ENCODE measurements at regions not wholly inside any gene's neighbourhood (a gene's known extent, or its start where the extent isn't known, plus 50 kb on each side); places are given as distances from the start of the nearest gene placed in this dataset.
"Not testable (repeated sequence)": the region's sequence is repeated elsewhere in the genome, so short reads cannot be mapped to it uniquely, and the experiment has no call there.

DNA sequence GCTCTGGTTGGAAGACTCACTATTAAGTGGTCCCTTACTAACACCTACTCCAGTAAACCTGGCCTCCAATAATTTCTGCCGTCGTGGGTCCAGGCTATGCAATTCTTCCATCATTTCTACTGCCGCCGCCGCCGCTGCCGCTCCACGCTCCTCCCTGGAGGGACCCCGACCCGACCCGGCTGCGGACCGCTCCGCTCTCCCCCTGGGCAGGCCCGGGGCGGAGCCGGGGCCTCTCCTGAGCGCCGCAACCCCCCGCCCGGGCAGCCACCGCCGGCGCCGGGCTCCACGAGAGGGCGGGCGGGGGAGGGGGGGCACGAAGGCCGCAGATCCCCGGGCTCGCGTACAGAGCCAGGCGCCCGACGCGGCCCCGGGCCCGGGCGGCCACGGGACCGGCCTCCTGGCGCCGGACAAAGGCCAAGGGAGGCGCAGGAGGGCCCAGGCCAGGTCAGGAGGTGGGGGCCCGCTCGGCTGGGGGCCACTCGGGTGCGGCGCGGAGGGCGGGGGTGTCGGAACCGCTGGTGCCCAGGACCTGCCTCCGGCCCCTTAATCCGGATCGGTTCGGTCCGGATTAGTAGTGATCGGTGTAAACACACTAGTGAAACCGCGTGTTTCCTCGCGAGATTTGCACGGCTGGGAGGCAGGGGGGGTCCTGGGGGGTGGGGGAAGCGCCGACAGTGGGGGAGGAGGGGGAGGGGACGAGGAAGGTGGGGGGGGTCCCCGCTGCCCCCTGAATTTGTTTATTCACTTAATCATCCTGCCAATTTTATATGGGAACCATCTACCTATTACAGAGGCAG lies 215.1 kb upstream of the CCL2 start:
- not testable (repeated sequence) for DNase-seq

DNA sequence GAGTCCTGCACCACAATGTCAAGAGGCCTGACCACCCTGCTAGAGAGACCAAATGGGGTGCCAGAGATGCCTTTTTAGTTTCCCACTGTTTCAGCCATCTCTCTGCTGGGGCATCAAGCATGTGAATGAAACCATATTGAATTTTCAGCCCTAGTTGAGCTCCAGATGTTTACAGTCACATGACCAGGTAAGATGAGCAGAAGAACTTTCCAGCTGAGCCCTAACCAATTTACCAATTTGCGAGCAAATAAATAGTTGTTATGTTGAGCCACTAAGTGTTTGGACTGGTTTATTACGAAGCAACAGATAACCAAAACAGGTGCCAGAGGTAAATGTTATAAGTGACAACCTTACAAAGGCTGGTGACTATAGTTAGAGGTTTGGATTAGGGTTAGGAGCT lies 209.1 kb upstream of the CCL2 start:
- DNase-seq, result no peak

DNA sequence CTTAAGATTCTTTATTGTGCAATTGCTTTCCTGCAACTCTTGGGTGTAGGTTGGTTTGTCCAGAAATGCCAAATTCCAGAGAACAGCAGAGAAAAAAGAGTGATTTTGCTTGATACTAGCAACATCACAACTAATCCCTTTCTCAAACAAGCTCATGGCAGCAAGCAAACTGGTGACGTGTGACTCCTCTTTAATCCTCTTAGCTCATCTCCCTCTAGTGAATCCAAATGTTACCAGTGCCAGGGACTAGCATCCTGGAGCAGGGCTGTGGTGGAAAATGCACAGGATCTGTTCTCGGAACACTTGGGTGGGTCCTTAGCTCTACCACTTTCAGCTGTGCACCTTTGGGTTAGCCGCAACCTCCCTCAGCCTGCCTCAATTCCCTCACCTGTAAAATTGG lies 204.0 kb upstream of the CCL2 start:
- no peak for DNase-seq

DNA sequence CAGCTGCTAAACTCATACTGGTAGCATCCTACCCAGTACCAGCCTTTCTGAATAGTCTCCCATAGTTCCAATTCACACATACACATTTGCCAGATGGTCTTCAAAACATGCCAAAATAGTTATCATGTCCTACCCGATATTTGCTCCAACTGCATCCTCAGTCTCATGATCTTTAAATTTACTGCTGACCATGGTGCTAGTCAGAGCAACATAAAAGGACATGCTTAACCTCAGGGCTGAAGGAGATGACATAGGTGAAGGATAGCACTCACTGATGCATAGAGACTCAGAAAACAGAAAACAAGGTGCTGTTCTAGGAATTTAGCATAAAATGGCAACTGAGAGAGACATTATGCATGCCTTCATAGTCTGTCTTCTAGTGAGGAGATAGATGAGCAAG lies 200.6 kb upstream of the CCL2 start:
- no peak for DNase-seq

DNA sequence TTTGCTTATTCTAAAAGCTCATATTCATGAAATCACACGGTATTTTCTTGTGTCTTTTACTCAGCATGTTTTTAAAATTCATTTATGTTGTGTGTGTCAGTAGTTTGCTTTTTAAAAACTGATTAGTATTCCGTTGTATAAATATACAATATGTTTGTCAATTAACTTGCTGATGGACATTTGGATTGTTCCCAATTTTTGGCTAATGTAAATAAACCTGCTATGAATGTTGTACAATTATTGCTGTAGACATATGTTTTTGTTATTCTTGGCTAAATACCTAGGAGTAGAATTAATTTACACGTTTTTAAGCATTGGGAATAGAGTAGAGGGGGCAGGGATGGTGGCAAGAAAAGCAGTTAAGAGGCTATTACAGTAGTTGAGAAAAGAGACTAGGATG lies 199.5 kb upstream of the CCL2 start:
- no peak for DNase-seq

DNA sequence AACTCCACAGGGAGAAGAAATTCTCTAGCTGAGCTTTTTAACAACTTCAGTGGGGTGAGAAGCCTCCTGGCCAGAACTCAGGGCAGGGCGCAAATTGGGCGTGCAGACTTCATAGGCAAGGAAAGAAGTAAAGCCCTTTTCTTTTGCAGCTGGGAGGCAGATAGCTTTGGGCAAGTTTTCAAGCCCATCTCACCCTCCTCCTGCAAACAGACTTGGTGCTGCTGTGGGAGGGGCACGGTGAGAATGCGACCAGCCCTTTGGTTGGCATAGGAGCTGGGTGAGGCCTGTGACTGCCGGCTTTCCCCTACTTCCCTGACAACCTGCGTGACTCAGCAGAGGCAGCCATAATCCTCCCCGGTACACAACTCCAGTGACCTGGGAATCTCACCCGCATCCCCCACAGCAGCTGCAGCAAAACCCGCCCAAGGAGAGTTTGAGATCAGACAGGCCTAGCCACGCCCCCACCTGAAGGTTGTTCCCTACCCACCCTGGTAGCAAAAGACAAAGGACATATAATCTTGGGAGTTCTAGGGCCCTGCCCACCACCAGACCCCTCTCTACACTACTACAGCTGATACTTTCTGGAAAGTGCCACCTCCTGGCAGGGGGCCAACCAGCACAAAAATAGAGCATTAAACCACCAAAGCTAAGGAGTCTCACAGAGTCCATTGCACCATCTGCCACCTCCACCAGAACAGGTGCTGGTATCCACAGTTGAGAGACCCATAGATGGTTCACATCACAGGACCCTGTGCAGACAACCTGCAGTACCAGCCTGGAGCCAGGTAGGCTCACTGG lies 195.5 kb upstream of the CCL2 start:
- no peak for DNase-seq

DNA sequence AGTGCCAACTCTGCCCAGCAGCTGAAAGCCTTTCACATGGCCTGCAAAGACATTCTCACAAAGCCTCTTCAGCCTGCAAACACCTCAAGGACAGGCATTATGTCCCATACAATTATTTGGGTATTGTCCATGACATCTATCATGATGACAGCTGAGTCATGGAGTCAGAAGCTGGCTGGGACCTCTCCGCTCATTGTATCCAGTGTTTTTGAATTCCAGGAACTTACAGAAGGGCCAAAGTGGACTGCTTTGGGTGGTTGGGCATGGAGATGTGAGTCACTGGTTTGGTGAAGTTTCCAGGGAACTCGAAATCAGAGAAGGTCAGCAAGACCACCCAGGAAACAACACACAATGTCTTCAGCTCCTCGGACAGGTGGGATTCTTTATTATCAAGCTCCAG lies 188.6 kb upstream of the CCL2 start:
- DNase-seq, result no peak

DNA sequence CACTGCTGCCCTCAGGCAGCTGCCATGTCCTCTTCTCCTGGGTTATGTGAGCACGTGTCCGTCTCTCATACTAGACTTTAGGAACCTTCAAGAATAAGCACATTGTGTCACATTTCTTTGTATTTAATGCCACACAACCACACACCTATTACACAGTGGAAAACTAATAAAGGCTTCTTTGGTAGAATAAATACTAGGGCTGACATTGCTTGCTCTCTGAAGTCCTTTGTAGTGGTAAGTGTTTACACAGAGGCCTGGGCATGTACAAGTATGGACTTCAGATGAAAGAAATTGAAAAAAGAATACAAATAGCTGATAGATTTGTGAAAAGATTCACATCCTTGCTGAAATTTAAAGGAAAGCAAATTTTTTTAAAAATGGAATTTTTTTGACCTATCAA lies 188.1 kb upstream of the CCL2 start:
- no peak for DNase-seq

DNA sequence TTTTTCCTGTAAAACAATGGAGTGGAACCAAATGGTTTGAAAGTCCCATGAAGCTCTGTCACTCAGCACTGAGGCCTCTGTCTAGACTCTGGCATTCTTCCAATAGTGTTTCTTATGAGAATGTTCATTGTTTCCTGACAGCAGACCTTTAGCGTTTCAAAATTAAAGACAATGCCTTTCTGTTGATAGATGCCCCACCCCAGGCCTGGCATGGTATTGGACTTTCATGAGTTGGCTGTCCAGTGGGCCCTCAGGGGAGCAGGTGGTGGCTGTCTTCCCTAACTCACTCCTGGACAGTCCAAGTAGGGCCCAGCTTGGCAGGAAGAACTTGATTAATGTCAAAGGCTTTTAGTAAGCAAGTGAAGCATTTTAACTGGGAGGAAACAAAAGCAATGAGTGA lies 186.5 kb upstream of the CCL2 start:
- DNase-seq, result no peak

DNA sequence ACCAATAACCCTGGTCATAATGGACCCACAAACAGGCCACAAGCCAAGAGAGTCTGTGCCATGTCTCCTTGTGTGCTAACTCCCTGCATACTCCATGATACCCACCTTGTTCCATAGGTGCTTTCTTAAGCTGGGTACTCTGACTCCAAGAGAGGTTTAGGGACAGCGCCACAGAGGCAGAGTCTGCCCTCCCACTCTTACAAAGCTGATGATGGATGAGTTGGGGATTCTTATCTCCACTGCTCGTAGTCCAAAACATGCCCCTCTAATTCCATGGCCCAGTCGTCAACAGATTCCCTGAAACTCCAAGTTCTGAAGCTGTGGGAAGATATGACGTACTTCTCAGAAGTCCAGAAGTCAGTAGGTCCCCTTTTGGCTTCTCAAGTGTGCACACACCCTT lies 184.4 kb upstream of the CCL2 start:
- DNase-seq, result no peak

DNA sequence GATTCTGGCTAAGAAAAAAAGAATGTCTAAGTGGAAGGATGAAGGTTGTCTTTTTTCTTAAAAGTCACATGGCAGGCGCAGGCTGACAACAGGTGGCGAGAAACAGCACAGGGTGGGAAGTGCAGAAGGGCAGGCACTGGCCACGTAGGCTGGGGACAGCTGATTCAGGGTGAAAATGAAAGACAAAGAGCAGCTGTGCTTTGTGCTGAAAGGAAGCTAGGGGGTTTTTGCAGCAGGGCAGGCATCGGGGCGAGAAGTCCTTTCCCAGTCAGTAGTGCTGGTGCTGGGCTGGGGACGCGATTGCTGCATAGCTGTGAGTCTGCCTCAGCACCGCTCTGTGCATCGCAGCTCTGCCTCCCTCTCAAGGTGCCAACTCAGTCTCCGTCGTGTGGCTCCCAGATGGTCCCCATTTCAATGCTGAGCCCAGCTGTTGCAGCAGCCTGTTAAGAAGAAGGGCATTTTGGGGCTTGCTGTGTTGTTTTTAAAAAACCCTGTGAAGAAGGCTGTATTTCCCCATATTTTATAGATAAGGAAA lies 183.1 kb upstream of the CCL2 start:
- DNase-seq, result no peak

DNA sequence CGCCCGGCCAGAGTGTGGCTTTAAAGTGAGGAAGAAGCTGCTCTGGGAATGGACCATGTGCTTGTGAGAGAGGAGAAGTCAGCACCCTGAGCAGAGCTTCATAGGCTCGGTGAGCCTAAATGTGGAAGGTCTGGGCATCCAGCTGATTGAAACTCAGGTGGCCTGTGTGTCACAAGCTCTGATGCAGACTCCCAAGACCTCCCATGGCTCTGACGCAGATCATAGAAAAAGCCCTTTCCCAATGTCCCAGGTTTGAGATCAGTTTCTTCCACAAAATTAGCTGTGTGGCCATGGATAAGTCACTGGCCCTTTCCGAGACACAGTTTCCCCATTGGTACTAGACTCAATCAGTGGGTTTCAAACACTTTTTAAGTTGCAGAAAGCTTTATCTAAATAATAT lies 180.0 kb upstream of the CCL2 start:
- no peak for DNase-seq

DNA sequence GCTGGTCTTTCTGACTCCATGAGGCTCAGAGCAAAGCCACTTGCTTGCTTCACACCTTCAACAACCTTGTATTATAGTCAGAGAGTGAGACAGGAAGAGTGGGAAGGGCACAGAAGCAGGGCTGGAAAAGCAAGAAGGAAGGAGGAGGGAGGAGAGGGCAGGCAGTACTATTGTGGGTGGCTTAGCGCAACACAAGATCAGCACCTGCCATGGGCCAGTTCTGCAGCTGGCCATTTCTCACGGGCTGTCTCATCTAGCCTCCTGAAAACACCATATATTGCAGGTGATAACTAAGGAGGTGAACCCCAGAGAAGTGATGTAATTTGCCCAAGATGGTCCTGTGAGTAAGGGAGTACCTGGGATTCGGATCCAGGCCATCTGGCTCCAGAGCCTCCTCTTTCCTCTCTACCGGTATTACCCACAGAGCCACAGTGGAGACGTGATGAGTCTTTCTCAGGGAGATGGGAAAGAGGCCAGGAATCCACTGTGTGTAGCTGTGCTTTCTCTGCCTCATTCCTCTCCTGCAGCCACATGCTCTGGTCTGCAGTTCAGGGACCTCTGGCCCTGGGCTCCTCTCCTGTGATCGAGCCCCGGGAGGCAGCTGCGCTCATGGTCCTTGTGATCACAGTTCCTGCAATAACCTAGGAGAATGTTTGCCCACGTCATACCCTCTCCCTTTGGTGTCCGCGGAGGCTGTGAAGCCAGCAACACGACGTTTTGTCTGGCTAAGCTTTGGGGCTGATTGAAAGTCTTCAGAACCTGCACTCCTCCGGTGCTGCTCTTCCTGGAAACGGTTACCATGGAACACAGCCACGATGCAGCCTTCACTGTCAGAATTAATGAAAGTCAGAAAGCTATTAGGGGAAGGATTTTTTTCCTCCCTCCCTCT lies 178.1 kb upstream of the CCL2 start:
- DNase-seq, result no peak

DNA sequence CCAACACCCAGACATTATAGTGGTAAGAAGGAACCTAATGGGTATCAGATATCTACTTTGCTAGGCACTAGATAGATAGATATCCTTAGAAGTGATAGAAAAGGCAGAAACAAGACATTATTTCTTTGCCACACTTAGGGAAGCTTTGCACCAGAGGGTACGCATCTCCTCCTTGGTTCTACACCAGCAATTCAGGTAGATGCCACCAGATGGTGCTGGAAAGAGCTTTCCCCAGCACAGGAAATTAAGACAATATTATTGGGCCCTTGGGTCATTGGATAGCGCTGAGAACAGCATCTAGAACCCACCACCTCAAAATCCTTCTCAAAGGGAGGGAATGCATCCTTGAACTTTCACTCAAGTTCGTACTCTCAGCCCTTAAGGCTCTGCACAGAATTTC lies 173.8 kb upstream of the CCL2 start:
- peak; percentile 1 for DNase-seq

DNA sequence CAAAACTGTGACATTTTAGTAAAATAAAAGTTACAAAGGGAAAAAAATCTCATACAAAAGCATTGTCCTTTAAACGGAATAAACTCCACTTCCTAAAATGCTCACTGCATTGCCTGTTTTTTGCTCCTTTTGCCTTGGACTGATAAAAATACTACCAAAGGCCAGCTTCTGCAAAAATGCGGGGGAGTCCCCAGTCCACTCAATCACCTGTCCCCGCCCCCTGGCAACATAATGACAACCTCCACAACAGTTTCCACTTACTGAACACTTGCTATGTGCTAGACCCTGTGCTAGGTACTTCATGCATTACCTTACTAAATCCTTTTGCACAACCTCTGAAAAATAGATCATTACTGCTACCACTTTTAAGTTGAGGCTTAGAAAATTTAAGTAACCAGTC lies 172.7 kb upstream of the CCL2 start:
- no peak for DNase-seq

DNA sequence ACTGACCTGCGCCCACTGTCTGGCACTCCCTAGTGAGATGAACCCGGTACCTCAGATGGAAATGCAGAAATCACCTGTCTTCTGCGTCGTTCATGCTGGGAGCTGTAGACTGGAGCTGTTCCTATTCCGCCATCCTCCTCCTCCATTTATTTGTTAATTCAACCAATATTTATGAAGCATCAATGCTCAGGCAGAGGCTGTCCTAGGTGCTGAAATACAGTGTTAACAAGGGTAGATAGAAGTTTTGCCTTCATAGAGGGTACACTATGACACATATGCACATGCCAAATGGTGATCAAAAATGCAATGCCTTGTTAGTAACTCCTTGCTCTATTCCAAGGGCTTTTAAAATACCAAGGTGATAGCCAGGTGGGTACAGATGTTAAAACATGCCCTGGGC lies 166.0 kb upstream of the CCL2 start:
- DNase-seq, result not testable (repeated sequence)

DNA sequence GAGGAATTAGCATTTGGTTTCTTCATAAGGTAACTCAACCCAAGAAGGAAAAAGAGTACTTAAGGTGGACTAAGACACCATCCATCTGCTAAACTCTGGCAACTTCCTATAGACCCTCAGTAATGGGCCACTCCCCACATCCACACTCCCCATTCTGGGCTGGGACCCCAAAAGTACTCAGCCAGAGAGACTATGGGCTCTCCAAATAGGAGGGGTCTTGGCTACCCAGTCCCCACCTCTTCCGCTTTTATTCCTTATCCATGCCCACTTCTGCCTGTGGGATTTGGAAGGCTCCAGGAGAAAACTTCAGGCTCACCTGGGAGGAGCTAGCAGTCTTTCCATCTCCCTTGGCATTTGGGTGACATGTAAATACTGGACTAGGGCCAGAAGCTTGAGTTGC lies 164.5 kb upstream of the CCL2 start:
- DNase-seq, result no peak

DNA sequence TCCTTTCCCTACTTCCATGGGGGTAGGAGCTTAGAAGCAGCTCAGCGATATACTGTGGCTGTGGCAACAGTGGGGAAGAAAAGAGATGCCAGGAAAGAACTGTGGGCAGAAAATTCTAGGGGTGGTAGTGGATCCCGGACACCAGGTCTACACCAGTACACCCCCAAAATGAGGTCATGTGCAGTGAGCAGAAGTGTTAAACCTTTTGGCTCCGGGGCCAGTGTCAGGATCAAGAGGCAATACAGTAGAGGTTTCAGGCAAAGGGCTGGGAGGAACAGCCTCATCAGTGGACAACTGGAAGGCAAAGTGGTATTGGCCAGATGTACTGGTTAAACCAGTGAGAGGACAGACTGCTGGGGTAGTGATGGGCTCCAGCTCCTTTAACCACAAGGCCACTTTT lies 163.1 kb upstream of the CCL2 start:
- no peak for DNase-seq

DNA sequence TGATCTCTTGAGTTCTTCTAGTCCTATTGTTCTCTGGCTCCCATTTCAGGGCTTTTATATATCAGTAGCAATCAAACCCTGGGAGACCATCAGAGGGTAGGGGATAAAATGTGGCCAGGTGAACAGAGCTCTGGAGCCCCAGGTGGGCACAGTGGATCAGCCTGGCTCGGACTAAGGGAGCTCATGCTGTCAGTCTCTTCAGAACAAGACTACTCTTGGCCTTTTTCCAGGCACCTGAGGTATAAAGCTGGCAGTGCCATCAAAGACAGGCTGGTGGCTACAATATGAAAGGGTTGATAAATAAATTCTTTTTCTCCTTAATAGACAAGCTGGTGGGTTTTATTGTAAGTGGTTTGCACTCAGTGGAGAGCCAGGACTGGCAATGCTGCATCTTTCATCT lies 160.0 kb upstream of the CCL2 start:
- no peak for DNase-seq

DNA sequence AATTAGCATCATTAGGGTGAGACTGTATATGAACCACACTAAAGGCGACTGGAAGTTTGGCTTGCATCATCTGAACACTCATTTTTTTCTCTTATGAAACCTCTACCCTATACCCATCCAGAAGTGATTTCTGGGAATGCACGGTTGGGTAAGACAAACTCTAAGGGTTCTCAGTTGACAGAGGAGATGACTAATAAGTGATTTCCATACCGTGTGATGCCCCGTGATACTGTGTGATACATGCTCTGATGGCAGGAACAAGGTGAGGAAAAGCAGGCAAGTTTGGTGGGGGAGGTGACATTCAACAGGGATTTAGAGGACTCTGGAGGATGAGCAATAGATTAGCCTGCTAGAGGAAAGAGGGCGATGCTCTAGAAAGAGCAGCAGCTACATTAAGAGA lies 156.4 kb upstream of the CCL2 start:
- no peak for DNase-seq

DNA sequence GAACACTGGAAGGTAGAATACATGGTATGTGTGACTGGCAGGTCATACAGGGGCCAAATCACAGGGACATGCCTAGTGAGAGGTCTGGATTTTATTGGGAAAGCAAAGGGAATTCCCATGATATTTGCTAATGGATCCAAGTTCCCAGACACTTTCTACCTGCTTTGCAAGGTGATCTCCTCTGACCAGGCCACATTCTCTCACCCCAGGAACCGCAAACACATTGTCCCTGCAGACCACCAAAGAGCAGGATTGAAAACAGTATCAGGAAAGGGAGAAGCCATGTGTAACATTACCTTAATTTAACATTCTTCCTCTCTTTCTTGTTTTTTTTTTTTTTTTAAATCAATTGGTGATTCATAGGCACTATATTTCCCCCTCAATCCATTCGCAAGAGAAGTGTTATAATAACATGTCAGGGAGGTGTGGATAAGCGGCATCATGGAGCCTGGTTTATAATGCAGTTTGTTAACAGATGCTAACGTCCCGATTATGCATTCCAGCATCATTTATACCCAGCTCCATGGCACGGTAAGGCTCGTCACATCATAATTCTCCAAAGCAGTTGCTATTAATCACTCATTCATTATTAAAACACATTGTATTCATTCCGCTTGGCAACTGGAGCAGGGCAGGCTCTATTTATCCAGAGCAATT lies 155.1 kb upstream of the CCL2 start:
- DNase-seq, result no peak

DNA sequence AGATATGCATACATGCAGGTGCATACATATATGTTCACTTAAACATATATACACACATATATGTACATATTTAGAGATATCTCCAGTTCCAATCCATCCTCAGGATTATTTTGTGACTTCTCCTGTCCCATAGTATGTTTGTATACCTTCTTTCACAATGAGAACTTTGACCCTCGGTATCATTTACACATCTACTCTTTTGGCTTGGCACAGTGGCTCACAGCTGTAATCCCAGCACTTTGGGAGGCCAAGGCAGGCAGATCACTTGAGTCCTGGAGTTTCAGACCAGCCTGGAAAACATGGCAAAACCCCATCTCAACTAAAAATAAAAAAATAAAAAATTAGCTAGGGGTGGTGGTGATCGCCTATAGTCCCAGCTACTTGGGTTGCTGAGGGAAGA lies 148.1 kb upstream of the CCL2 start:
- DNase-seq, result no peak

DNA sequence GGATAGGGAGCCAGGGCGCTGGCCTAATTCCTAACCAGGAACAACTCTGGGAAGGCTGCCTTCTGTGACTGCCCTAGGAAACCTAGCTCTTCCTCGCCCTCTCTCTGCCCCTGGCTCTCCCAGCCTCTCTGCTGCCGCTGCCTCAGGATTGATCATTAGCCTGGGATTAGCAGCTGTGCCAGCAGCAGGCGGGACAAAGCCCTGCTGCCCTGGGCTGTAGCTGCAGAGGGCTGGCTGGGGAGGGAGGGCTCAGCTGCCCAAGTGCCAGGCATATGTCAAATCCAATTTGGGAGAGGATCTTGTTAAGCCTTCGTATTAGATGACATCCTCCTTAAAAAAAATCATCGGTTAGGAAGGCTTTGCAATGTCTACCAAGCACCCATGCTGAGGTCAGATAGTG lies 144.8 kb upstream of the CCL2 start:
- no peak for DNase-seq
